ENCODE measurements at regions not wholly inside any gene's neighbourhood (a gene's known extent, or its start where the extent isn't known, plus 50 kb on each side); places are given as distances from the start of the nearest gene placed in this dataset.

DNA sequence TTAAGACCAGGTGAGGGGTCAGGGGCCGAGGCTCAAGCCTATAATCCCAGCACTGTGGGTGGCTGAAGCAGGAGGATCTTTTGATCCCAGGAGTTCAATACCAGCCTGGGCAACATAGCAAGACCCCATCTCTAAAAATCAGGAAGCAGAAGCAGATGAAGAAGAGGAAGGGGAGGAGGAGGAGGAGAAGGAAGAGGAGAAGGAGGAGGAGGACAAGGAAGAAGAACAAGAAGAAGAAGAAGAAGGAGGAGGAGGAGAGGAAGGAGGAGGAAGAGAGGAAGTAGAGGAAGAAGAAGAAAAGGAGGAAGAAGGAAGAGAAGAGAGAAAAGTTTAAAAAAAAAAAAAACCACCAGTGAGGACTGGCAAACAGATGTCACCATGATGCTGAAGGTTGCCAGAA, 92.0 kb upstream of the TMEM26 start:
- intact Hi-C loops (cut with DNase I): no loop called here
- Histone ChIP-seq H3K36me3 (no peaks in the 10 kb centered on the region), H3K27ac (no peak overlapping the region), H3K27me3 (no peaks in the 10 kb centered on the region), H3K4me1 (no peaks in the 10 kb centered on the region), H3K4me3 (no peak overlapping the region), H3K9me3 (no peaks in the 10 kb centered on the region)
- no peak for ATAC-seq
- no peak for DNase-seq
- TF ChIP-seq, protein P1, sequence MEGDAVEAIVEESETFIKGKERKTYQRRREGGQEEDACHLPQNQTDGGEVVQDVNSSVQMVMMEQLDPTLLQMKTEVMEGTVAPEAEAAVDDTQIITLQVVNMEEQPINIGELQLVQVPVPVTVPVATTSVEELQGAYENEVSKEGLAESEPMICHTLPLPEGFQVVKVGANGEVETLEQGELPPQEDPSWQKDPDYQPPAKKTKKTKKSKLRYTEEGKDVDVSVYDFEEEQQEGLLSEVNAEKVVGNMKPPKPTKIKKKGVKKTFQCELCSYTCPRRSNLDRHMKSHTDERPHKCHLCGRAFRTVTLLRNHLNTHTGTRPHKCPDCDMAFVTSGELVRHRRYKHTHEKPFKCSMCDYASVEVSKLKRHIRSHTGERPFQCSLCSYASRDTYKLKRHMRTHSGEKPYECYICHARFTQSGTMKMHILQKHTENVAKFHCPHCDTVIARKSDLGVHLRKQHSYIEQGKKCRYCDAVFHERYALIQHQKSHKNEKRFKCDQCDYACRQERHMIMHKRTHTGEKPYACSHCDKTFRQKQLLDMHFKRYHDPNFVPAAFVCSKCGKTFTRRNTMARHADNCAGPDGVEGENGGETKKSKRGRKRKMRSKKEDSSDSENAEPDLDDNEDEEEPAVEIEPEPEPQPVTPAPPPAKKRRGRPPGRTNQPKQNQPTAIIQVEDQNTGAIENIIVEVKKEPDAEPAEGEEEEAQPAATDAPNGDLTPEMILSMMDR (IDR thresholded peaks at IDR 0.05): no peak

DNA sequence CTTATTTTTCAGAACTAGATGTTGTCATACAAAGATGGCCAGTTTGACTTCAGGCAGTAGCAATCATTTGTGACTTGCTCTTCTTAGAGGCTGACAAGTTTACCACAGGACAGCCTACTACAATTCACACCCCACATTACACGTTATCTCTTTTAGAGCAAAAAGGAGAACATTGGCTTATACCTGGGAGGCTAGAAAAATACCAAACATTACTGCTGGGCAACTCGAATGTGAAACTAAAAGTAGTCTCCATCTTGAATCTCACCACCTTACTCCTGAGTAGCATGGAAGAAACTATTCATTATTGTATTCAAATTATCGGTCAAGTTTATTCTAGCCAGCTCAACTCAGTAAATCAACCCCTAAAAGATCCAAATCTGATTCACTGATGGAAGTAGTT, 90.7 kb upstream of the TMEM26 start:
- H3K36me3 ChIP-seq: no peaks in the 10 kb centered on the region
- H3K27me3 ChIP-seq: no peaks in the 10 kb centered on the region
- intact Hi-C loops (cut with DNase I): no loop called here
- no peak for DNase-seq
- H3K4me1 ChIP-seq: no peaks in the 10 kb centered on the region
- no peak overlapping the region for H3K4me3 ChIP-seq
- no peak for ATAC-seq
- H3K27ac ChIP-seq: no peak overlapping the region
- TF ChIP-seq, protein P1 (IDR thresholded peaks at IDR 0.05): no peak
- no peaks in the 10 kb centered on the region for H3K9me3 ChIP-seq

DNA sequence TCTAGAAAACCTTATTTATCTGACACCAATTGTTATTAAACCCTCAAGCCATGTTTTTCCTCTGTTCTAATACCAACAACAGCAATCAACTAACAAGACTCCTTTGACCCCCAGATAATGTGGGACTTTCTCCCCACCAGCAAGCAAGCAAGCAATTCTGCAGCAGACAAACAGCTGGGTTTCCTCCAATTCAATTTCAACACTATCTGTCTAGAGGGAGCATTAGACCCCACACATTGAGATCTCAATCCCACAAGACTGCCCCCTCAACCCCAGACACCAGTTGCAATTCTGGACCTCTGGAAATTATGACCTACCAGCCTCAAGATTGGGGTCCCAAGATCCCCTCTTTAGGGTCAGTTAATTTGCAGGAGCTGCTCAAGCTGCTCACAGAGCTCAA, 89.4 kb upstream of the TMEM26 start:
- ATAC-seq (no peak), DNase-seq (no peak)
- no peaks in the 10 kb centered on the region for H3K27me3 ChIP-seq
- no peaks in the 10 kb centered on the region for H3K4me1 ChIP-seq
- no peak overlapping the region for H3K4me3 ChIP-seq
- TF ChIP-seq, protein P1 (IDR thresholded peaks at IDR 0.05): no peak
- no peaks in the 10 kb centered on the region for H3K36me3 ChIP-seq
- no peaks in the 10 kb centered on the region for H3K9me3 ChIP-seq
- no peak overlapping the region for H3K27ac ChIP-seq
- intact Hi-C loops (cut with DNase I): no loop called here

DNA sequence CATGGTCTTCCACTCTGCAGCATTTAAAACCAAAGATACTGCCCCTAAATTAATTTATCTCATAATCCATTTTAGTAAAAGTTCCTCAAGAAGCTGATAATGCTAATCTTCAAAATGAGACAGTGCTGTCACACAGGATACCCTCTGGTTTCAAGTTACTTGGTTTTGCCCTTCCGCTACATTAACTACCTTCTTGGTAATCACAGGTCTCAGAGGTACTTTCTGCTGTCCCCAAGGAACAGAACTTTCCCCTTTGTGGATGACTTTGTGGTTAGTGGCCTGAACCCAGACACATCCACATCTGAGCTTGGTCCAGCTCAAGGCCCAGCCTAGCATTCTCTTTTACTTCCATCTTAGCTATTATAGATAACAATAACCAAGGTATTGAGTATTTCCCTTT, 88.8 kb upstream of the TMEM26 start:
- H3K4me1 ChIP-seq: no peaks in the 10 kb centered on the region
- H3K27ac ChIP-seq: no peak overlapping the region
- no peak for ATAC-seq
- no peak for DNase-seq
- intact Hi-C loops (cut with DNase I): no loop called here
- no peak overlapping the region for H3K4me3 ChIP-seq
- no peaks in the 10 kb centered on the region for H3K9me3 ChIP-seq
- H3K36me3 ChIP-seq: no peaks in the 10 kb centered on the region
- H3K27me3 ChIP-seq: no peaks in the 10 kb centered on the region
- TF ChIP-seq, protein P1 (IDR thresholded peaks at IDR 0.05): no peak

DNA sequence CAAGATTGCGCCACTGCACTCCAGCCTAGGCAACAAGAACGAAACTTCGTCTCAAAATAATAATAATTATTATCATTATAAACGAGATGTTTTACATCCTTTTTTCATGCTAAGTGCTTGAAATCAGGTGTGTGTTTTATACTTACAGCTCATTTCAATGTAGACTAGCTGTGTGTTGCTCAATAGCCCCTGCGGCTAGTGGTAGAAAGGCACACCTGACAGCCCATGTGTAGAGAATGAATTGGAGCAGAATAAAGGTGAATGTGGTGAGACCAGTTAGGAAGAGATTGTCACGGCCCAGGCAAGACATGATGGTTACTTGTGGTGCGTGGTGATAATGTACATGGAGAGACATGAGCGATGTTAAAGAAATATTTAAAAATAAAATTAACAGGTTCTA, 86.7 kb upstream of the TMEM26 start:
- H3K36me3 ChIP-seq: no peaks in the 10 kb centered on the region
- DNase-seq: no peak
- H3K27me3 ChIP-seq: no peaks in the 10 kb centered on the region
- intact Hi-C loops (cut with DNase I): no loop called here
- no peaks in the 10 kb centered on the region for H3K9me3 ChIP-seq
- ATAC-seq: no peak
- H3K4me1 ChIP-seq: no peaks in the 10 kb centered on the region
- TF ChIP-seq, protein P1 (IDR thresholded peaks at IDR 0.05): no peak
- no peak overlapping the region for H3K27ac ChIP-seq
- no peak overlapping the region for H3K4me3 ChIP-seq

DNA sequence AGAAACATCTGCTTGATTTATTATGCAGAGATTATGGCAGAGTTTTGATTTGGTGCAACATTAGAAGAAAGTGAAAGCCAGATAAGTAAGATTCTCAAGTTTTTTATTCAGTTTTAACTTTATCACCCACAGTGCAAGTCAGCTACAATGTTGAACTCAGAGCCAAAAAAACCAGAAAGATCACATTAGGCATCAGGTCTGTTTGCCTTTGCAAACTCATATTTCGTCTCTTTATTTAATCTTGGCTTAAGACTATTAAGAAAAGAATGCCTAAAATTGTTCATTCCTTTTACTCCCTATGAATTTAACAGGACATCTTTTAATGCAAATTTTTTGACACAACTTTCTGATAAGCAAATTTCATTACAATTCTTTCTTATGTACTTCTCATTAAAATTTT, 76.0 kb upstream of the TMEM26 start:
- Histone ChIP-seq H3K4me1 (no peaks in the 10 kb centered on the region), H3K27ac (no peak overlapping the region), H3K27me3 (no peaks in the 10 kb centered on the region), H3K9me3 (no peaks in the 10 kb centered on the region), H3K4me3 (no peak overlapping the region), H3K36me3 (no peaks in the 10 kb centered on the region)
- no peak for ATAC-seq
- TF ChIP-seq, protein P1 (IDR thresholded peaks at IDR 0.05): no peak
- DNase-seq: no peak
- intact Hi-C loops (cut with DNase I): no loop called here

Data from upper lobe of right lung (tissue), 1 donor.